Brain microvascular endothelial cell (primary cell): ENCODE measurements at regions not wholly inside any gene's neighbourhood (a gene's known extent, or its start where the extent isn't known, plus 50 kb on each side); places are given as distances from the start of the nearest gene placed in this dataset.

ENCODE experiments used
- DNase-seq: peaks from one replicate; pipeline ENCODE4 v3.0.0-alpha.2; 2020
- H3K27ac ChIP-seq: fragments of 250-450 bp; sonication (Bioruptor Pico); 2 replicates; pipeline ENCODE4 v1.5.1; 2020; ENCODE audit warnings: mild to moderate bottlenecking, moderate library complexity
- H3K27me3 ChIP-seq: fragments of 250-450 bp; sonication (Bioruptor Pico); replicated peaks from 2 replicates; pipeline ENCODE4 v1.5.1; 2020; ENCODE audit warnings: mild to moderate bottlenecking
- H3K36me3 ChIP-seq: fragments of 250-450 bp; sonication (Bioruptor Pico); replicated peaks from 2 replicates; pipeline ENCODE4 v1.5.1; 2020; ENCODE audit warnings: mild to moderate bottlenecking
- H3K4me3 ChIP-seq: 2 replicates; pipeline ENCODE4 v1.5.1; 2011; ENCODE audit warnings: low read depth, mild to moderate bottlenecking, control low read depth, low read length, moderate library complexity
- in situ Hi-C: cut with HindIII; loops from 2 replicates; pipeline ENCODE4 v1.10.0; 2017; ENCODE audit warnings: low sequenced_read_pairs, low pct_ligation_motif_present
- TF ChIP-seq, protein P1 (sequence below): IDR thresholded peaks from 2 replicates; pipeline ENCODE4 v1.5.1; 2011; ENCODE audit warnings: low read depth, mild to moderate bottlenecking, moderate library complexity, low read length, control low read depth, inconsistent platforms; ENCODE audit errors: missing control alignments

DNA sequence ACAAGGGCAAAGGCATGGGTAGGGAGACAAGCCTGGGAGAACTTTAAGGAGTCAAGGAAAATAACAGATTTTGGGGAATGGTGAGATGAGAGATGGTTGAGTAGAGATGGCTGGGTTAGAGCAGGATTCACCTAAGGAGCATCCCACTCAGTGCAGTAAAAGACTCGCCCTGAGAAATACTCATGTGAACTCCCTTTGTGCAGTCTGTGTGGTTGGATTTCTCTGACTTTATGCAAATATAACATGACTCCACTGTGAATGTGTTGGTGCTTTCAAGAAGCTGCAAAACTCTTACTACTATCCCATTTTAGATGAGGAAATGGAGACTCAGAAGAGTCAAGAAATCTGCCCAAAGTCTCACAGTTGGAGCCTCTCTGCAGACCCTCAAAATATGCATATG is 129.8 kb upstream of the LIMCH1 start:
- TF ChIP-seq, protein P1, sequence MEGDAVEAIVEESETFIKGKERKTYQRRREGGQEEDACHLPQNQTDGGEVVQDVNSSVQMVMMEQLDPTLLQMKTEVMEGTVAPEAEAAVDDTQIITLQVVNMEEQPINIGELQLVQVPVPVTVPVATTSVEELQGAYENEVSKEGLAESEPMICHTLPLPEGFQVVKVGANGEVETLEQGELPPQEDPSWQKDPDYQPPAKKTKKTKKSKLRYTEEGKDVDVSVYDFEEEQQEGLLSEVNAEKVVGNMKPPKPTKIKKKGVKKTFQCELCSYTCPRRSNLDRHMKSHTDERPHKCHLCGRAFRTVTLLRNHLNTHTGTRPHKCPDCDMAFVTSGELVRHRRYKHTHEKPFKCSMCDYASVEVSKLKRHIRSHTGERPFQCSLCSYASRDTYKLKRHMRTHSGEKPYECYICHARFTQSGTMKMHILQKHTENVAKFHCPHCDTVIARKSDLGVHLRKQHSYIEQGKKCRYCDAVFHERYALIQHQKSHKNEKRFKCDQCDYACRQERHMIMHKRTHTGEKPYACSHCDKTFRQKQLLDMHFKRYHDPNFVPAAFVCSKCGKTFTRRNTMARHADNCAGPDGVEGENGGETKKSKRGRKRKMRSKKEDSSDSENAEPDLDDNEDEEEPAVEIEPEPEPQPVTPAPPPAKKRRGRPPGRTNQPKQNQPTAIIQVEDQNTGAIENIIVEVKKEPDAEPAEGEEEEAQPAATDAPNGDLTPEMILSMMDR = no peak
- H3K27ac ChIP-seq = no peak overlapping the region
- H3K27me3 ChIP-seq = no peaks in the 10 kb centered on the region
- H3K4me3 ChIP-seq = no peak overlapping the region
- DNase-seq = no peak
- H3K36me3 ChIP-seq = no peaks in the 10 kb centered on the region
- in situ Hi-C loops = no loop called here

DNA sequence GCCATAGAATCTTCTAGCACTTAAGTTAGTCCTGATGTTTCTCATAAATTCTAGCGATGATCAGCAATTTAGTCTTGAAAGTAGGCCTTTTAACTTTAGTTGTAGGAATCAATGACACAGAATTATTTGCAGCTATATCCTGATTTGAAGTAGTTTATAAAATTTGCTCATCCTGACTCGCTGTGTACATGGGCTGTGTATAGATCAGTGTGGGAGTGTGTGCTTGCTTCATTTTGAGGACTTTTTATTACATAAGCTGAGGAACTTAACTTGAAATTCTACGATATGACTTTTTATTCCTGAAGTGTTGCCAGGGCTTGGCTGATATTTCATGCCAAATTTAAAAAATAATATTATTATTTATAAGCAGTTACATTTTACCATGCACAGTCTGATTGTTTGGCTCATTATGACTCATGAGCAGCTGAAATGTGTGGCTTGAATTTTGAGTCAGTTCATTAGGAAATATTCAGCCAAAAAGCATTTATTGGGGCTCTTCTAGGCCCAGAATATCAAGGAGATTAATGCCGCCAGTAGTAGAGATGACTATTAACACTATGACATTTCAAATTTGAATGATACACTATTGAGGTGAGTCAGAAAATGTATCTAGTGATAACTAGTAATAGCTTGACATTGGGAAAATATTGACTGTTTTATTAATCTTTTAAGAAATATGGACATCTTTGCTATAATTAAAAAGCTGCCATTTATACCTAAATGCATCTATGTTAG is 128.9 kb upstream of the LIMCH1 start:
- Histone ChIP-seq H3K36me3 (no peaks in the 10 kb centered on the region), H3K4me3 (no peak overlapping the region), H3K27ac (no peak overlapping the region), H3K27me3 (no peaks in the 10 kb centered on the region)
- TF ChIP-seq, protein P1 = no peak
- DNase-seq = no peak
- in situ Hi-C loops = no loop called here

DNA sequence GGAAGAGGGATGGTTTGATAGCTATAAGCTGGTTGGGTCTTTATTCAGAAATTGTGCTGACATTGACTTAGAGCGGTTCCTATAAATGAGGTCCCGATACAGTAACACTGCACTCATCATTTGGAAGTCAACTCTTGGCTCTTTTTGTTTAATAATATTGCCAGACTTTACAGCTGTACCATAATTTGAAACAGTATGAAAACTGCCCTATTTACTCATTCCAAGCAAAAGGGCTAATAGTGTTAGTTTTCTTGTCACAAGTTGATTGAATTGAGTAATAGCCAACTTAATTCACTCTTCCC is 128.4 kb upstream of the LIMCH1 start:
- H3K27ac ChIP-seq = no peak overlapping the region
- H3K4me3 ChIP-seq = no peak overlapping the region
- TF ChIP-seq, protein P1 = no peak
- in situ Hi-C loops = no loop called here
- H3K27me3 ChIP-seq = no peaks in the 10 kb centered on the region
- no peaks in the 10 kb centered on the region for H3K36me3 ChIP-seq
- DNase-seq = no peak

DNA sequence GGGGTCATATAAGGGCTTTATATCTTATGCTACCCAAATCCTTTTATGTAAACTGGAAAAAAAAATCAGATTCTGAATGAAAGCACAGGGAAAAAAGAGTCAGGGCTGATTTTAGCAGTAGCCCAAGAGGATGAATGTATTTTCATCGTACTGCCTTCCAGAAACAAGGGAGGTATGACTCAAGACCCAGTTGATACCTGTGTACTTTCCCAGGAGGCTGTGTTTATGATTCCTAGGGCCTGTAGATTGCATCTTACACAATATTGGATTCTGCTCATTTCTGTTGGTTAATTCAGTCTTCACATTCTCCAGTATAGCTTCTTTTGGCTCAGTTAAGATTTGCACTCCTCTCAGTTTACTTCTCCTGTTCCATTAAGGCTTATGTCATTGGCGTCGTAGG is 127.9 kb upstream of the LIMCH1 start:
- in situ Hi-C loops = no loop called here
- TF ChIP-seq, protein P1 = no peak
- Histone ChIP-seq H3K36me3 (no peaks in the 10 kb centered on the region), H3K27ac (no peak overlapping the region), H3K4me3 (no peak overlapping the region), H3K27me3 (no peaks in the 10 kb centered on the region)
- no peak for DNase-seq

DNA sequence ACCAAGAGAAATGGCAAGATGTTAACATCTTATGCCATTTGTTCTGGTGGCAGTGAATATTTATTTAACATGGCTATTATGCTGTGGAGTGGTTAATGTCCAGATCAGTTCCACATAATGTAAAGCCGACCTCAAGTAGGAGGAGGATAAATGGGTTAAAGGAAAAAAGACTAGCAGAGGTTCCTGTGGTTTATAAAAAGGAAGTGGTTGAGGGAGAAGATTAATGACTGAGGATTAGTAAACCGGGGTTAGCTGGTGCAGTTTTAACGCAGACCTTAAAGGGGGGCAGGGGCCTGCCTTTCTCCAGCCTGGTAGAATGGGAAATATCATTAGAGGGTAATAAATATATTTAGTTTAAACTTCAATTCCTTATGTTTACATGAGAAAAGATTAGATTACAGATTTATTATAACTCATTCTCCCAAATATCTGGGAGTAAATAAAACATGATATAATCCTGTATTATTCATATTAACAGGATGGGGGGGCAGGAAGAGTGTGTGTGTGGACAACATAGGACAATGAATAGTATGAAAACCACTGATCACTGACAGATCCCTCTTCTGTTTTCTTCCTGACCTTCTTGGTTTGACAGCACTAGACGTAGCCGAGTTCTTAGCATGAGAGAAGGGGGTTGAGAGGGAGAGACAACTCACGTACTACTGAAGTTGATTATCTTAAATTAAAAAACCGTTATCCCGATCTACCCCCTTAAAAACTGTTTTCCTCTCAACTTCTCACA is 124.1 kb upstream of the LIMCH1 start:
- Histone ChIP-seq H3K36me3 (no peaks in the 10 kb centered on the region), H3K27me3 (no peaks in the 10 kb centered on the region), H3K4me3 (no peak overlapping the region), H3K27ac (no peak overlapping the region)
- in situ Hi-C loops = no loop called here
- no peak for DNase-seq
- TF ChIP-seq, protein P1 = no peak
